Pulmonary artery endothelial cell (primary cell): ENCODE measurements at regions not wholly inside any gene's neighbourhood (a gene's known extent, or its start where the extent isn't known, plus 50 kb on each side); places are given as distances from the start of the nearest gene placed in this dataset.

Experiments
- DNase-seq: peaks from one replicate; pipeline ENCODE4 v3.0.0-alpha.2; 2011; ENCODE audit warnings: low read depth, low spot score

DNA sequence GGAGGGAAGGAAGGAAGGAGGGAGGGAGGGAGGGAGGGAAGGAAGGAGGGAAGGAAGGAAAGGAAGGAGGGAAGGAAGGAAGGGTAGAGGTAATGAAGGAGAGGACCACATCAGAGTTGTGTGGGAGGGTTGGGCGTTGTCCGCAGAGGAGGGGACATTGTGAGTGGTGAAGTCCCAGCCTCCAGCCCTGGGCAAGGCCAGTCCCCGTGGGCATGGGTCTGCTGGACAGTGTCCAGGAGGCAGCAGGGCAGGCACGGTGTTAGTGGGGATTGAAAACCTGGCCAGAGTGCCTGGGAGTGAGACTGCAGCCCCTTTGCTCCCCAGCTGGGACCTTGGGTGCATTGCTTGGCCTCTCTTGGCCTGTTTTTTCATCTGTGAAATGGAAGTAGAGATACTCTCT is 1462.3 kb downstream of the BRD1 start:
- no peak for DNase-seq

DNA sequence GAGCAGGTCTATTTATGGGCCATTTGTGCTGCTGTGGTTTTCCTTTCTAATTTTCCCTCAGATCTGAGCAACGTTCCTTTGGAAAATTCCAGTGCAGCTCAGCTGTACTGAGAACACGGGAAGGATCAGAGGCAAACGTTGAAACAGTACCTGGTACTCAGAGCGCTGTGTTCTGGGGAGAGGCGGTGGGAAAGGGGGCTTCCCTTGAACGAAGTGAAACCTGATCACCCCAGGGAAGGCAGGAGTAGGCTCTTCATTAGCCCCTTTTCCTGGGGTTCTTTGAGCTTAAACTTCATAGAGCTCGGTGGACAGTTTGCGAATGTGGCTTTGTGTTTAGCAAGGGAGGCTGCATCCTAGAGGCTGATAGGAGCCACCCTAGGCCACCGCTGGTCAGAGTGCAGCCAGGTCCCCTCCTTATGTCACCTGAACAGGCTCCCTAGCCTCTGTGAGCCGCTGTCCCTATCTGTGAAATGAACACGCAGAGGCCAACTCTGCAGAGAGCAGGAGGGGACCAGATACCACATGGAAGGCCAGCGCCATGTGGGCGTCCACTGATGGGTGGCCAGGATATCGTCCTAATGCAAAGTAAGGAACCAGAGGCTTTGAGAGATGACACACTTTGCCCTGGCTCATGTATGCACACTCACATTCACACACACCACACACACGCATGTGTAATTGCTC is 1464.8 kb downstream of the BRD1 start:
- no peak for DNase-seq

DNA sequence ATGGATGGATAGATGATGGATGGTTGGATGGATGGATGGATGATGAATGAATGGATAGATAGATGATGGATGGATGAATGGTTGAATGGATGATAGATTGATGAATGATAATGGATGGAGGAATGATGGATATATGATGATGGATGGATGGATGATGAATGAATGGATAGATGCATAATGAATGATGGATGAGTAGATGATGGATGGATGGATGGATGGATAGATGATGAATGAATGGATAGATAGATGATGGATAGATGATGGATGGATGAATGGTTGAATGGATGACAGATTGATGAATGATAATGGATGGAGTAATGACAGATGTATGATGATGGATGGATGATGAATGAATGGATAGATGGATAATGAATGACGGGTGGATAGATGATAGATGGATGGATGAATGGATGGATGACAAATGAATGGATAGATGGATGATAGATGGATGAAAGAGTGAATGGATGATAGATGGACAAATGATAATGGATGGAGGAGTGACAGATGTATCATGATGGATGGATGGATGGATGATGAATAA is 1466.5 kb downstream of the BRD1 start:
- no peak for DNase-seq

DNA sequence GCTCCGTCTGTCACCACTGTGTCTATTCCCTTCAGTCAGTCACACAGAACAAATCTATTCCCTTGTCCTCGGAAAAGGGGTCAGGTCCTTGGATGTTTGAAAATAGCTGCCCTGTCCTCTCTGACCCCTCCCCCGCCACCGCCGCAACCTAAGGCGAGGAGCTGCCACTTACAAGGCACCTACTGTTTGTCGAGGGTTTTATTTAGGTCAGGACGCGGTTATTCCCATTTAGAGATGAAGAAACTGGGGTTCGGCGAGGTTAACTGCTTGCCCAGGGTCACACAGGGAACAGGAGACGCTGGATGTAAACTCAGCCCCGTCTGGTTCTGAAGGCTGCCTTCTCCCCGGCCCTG is 1468.1 kb downstream of the BRD1 start:
- no peak for DNase-seq

DNA sequence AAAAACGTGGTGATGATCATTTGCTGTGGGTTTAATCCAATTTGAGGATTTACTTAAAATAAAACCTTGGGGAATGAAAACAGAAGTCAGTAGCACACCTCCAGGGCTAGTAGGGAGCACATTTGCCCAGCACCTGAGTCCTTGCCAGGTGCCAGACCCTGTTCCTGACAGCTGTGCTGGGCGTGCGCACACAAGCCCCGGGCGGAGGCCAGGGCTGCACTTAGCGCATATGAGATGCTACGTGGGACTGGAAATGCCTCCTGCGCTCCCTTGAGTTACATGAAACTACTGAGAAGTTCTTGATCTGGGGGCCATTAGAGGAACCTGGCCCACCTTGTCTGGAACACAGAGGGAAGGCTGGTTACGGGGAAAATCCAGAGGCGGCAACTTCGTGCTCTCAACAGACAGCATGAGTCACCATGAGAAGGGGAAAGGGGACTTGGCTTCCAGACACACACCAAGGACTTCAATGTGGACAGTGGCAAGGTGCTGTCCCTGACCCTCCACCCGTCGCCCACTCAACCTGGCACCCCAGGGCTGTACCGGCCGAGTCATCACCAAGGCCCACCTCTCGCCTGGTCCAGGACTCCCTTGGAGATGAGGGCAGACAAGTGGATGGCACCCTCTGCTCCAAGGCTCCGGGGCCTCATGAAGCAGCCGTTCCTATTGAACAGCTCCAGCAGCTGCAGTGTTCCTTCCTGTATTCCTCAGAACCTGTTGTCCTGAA is 1468.6 kb downstream of the BRD1 start:
- no peak for DNase-seq

DNA sequence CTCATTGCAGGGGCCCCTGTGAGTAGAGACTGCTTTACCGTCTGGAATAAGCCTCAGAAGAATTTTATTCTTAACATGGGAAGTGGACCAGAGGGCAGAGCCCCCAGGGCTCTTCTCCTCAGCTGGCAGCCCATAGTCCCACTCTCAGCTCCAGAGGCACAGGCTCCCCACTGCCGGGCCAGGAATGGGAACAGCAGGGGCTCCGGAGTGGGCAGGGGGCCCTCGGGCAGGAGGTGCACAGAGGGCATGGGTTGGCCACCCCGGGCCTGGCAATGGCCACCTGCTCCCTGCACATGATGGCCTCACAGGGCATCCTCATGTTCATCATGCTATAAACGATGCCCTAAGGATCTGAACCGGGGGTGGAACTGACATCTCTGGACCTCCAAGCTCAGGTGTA is 1469.7 kb downstream of the BRD1 start:
- no peak for DNase-seq

DNA sequence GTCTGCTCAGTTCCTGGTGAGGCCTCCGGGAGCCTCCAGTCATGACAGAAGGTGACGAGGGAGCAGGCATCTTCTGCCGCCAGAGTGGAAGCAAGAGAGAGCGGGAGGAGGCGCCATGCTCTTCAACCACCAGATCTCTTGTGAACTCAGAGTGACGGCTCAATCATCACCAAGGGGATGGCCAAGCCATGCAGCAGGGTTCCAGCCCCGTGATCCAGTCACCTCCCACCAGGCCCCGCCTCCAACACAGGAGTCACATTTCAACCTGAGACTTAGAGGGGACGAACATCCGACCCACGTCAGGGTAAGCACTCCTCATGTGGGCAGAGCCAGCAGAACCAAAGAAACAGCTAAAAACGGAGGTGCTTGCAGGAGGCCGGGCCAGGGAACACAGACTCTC is 1470.5 kb downstream of the BRD1 start:
- DNase-seq = no peak

DNA sequence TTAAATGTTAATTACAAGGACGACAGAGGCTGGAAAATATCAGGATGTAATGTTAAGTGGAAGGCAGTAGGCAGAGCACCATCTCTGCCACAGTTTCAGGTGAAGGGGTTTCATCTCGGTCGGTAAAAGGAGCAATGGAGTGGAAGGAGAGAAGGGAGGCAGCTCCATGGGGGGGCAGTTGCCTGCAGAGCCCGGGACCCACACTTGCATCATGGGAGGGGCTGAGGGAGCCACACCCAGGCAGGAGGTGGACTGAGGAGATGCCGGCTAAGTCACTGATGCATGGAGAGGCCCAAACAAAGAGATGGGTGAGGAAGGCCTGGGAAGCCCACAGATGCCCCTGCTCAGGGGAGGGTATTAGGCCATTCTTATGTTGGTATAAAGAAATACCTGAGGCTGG is 1470.9 kb downstream of the BRD1 start:
- no peak for DNase-seq

DNA sequence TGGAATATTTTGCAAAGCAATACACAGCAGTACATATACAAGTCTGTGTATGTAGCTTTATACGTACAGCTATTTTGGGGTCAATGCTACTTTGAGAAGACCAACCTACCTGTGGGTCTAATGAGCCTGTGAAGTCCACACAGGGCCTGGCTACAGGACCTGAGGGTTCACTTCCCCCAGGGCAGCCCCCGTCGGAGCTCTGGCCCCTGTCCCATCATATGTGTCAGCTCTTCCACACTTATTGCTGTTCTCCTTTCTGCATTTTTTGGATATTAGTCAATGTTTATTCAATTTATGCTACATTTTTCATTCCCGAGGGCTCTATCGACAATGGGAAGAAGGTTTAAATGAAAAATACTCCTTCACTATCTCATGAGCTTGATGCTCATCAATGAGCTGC is 1473.6 kb downstream of the BRD1 start:
- DNase-seq = no peak

DNA sequence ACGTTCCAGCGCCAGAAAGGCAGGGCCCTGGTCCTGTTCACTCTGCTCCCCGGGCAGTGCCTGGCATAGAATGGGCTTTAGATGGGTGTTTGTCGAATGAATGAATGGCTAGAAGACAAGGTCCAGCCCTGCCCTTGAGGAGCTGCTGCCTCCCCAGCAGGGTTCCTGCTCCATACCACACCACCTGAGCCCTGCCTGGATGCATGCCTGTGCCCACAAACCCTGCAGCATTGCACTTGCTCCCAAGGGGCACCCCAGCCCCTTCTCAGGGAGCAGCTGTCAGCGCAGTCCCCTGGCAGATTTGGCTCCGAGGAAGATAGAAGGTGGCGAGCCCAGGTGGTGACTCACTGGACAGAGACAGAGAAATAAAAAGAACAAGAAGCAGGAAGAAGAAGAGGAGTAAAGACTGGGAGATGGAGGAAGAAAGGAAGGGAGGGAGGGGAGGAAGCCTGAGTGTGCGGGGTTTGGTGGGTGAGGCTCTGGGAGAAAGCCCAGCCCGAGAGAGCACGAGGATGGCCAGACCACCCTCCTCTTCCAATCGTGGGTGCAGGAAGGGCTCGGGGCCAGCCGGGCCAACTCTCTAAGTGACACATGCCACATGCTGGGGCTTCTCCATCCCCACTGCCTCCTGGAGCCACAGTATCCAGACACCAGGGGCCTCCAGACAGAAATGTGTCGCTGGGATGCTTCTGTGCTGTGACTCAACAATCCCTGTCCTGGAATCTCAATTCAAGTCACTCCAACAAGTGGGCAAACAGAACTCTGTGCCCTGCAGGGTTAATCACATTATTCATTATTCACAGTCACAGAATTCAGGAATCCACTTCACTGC is 1474.3 kb downstream of the BRD1 start:
- DNase-seq = no peak

DNA sequence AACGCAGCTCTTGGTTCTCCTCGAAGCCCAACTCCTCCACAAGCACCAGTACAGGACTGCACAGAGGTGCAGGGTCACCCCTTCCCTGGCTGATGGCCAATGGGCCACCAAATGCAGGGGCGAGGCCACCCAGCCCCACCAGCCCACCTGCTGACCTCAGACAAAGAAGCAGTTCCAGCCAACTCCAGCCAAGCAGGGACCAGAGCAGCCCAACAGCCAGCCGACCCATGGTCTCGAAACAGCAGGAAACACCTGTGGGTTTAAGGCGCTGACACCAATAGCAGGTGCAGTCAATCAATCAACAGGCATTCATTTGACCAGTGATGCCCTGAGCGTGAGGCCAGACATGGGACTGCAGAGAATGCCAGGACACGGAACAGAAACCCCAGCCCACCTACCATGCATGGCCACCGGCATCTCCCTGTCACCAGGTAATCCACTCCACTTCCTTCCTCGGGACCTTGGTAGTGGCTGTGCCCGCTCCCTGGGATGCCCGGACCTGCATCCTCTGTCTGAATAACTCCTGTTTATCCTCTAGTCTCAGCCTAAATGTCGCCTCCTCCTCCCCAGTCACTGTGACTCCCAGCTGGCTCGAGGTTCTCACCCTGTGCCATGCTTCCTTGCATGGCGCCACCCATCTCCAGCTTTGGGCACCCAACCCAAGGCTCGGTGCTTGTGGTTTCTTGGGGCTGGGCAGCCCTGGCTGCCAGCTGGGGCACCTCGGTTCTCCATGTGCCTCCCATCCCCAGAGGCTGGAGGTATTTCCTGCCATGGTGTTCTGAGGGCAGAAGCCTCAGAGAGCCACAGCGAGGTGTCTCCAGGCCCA is 1475.4 kb downstream of the BRD1 start:
- no peak for DNase-seq

DNA sequence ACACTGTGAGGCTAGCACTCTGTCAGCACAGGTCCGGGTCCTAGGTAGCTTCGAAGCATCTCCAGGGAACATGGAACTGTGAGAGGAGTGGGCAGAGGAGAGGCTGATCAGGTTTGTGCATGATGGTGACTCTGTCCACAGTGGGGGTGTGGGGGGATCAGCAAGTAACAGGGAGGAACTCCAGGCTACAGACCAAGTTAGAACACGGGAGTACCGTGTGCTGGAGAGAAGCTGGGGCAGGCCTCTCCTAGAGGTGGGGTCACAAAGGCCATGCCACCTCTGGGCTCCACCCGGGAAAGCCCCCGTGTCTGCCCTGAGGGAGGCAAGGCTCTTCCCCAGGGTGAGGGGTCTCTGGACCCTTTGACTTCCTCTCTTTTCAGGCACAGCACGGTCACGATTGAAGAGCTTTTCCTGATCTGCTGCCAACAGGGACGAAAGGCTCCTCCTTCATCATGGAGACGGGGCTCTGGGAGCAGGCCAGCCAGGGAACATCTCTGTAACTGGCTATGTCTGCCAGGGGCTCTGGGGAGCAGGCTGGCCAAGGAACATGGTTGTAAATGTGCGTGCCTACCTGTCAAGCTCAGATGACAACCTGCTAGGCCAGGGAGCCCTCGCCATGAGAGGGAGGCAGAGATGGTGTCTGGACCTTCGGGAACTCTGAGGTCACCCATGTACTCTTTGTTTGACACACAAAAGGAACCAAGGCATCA is 1476.1 kb downstream of the BRD1 start:
- no peak for DNase-seq

DNA sequence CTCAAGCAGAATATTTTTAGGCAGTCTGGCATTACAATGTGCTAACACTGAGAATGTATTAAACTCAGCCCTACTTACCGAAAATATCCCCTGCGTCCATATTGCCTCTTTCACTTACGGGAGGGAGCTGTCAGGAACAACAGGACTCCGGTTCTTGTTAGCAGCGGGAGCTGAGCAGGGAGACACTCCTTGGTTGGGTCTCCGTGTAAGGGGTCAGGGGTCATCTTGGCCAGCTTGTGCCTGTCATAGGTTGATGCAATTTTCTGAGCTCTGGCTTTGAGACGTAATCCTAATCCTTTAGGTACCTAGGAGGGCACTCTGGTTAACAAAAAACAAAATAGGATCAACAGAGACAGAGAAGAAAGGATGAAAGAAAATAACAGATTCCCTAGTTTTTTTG is 1477.2 kb downstream of the BRD1 start:
- DNase-seq = no peak

DNA sequence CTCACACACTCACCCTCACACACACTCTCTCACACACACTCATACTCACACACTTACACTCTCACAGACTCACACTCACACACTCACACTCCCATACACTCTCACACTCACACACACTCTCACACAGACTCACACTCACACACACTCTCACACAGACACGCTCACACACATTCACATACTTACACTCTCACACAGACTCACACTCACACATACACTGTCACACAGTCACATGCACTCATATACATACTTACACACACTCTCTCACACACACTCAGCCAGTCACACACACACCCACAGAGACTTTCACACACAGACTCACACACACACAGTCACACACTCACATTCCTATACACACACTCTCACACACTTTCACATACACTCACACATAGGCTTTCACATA is 1478.8 kb downstream of the BRD1 start:
- DNase-seq = no peak

DNA sequence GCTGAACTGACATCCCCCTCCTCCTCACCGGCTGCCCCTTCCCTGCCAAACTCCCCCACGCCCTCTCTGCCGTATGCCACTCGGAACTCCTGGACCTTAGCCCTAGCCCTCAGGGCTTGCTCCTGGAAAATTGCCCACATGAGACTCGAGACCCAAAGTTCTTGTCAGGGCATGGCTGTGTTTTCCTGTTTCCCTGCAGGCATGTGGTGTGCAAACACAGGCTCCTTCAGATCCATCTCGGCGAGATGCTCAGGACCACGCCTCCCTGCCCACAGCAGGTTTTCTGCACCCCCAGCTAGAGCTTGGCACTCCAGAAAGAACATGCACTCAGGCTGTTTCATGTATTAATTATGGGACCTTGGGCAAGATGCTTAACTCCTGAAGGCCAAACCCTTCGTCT is 1480.4 kb downstream of the BRD1 start:
- DNase-seq = no peak

DNA sequence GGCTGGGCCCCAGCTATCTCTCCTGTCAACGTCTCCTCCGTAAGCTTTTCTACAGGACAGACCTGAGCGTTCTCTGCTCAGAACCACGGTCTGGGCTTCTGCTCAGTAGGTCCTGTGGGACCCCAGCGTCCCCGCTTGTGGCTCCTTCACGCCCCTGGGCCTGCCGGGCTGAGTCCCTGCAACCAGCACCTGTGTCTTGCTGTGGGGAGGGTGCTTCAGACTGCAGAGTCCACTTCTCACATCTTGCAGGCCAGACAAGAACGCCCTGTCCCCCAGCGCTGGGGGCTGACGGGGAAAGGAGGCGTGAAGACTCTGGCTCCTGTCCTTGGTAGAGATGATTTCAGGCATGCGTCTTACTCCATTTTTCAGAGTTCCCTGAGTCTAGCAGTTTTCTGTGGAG is 1480.8 kb downstream of the BRD1 start:
- no peak for DNase-seq

DNA sequence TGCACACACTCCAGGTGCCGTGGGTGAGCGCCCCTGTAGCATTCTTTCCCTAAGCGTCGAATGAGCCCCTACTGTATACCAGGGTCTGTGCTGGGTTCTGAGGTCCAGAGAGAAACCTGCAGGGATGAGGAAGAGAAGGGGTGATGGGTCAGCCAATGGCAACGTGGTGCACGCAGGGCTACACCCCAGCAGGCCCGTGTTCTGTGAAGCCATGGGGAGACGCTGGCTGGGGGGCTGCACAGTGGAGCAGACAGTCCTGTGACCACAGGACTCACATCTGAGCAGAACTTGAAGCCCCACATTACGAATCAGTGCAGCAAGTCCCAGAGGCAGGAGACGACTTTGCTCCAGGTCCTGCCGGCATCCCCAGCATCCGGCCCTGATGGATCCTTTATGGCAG is 1481.4 kb downstream of the BRD1 start:
- DNase-seq = no peak

DNA sequence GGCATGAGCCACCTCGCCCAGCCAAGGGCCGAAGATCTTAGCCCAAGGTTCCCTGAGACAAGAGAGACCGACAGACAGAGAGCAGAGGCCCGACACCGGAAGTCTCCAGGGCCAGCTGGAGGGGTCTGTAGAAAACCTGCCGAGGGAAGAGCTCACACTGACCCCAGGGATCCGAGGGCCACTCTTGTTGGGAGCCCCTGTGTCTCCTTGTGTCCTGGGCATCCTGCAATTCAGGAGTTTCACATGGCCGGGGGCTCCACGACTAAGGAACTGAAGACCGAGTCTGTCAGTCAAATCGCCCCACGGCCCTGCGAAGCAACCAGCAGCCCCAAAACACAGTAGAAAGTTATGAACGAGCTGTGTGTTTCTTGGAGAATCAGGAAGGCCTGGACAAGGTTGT is 1482.0 kb downstream of the BRD1 start:
- no peak for DNase-seq

DNA sequence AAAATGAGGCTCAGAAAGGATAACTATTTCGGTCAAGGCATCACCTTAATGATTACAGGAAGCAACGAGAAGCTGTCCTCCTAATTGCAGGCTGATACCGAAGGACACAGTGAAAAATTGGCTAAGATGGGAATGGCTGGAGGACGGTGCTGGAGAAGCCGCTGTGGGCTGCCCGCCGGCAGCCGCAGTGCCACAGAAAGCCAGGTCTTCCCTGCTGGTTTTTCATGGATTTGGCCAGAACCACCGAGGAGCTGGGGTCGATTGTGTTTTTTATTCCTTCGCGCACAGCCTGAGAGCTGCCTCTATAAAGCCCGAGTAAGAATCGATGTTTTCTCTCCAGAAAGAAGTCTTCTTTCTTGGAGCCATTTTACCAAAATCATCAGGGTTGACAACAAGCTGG is 1484.2 kb downstream of the BRD1 start:
- DNase-seq = no peak

DNA sequence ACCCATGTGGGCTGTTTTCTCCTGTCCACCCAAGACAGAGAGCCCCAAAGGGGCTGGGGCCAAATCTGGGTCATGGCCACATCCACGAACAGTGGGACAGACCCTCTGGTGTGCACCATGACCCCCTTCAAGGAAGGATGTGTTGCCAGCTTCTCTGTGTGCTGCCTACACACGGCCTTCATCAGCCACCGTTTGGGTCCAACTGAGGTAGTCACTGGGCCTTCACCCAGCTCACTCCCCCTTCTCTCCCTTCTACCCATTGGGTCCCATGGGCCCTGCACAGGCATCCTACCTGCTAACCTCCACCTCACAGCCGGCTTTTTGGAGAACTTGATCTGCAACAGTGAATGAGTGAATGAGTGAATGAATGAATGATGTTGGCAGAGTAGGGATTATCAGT is 1484.9 kb downstream of the BRD1 start:
- DNase-seq = no peak

DNA sequence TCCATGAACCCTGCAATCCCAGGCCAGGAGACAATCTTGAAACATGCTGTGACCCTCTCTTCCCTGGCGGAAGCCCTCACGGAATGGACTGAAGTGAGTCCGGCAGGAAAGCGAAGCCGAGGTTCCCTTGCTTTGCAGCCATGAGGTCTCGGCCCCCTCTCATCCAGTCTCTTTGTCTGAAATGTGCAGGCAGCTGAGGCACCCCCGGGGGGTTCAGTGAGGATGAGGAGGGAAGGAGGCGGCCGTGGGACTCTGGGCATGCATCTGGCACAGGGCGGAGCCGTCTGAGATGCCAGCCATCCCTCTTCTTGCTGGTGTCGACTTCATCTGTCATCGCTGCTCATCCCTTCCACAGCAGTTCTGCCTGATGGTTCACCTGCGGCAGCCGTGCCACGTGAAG is 1485.7 kb downstream of the BRD1 start:
- DNase-seq = no peak
